ENCODE measurements at regions not wholly inside any gene's neighbourhood (a gene's known extent, or its start where the extent isn't known, plus 50 kb on each side); places are given as distances from the start of the nearest gene placed in this dataset.

- H3K36me3 ChIP-seq (replicated peaks; ENCODE audit: insufficient read depth, low read length), result no peaks in the 10 kb centered on the region
- no peak overlapping the region for H3K4me2 ChIP-seq (ENCODE audit: low read depth, low read length)
- no peaks in the 10 kb centered on the region for H3K27me3 ChIP-seq (replicated peaks; ENCODE audit: insufficient read depth, low read length)
- no peak overlapping the region for H3K27ac ChIP-seq (ENCODE audit: low read length)
- TF ChIP-seq EZH2phosphoT487 (IDR thresholded peaks at IDR 0.05; ENCODE audit: low read length), result no peak
- TF ChIP-seq CTCF (IDR thresholded peaks at IDR 0.05; ENCODE audit: low read length), result no peak
- TF ChIP-seq EZH2 (optimal IDR thresholded peaks at IDR 0.05; ENCODE audit: low read depth, low read length), result no peak
- no peak for DNase-seq
- no peaks in the 10 kb centered on the region for H4K20me1 ChIP-seq (ENCODE audit: insufficient read depth, low read length)
- H3K4me3 ChIP-seq (ENCODE audit: low read length), result no peak overlapping the region
- H3K9me2 ChIP-seq (replicated peaks; ENCODE audit: insufficient read depth, low read length), result no peaks in the 10 kb centered on the region
- no peak overlapping the region for H3K9ac ChIP-seq (ENCODE audit: low read length)
- H3K79me2 ChIP-seq (ENCODE audit: low read length), result no peaks in the 10 kb centered on the region
- no peak overlapping the region for H2AFZ ChIP-seq (ENCODE audit: low read length)
- H3K9me3 ChIP-seq (replicated peaks; ENCODE audit: insufficient read depth, low read length), result no peaks in the 10 kb centered on the region
- peaks cover 7% of the 10 kb centered on the region for H3K4me1 ChIP-seq (ENCODE audit: low read length)
- H3F3A ChIP-seq (ENCODE audit: insufficient read depth, low read length), result no peaks in the 10 kb centered on the region
Measured at GRCh38 chr6:159101656-159102055, 56.9 kb upstream of the TAGAP start.

GRCh38 chr6:159100395-159101182 lies 55.8 kb upstream of the TAGAP start:
- no peaks in the 10 kb centered on the region for H3K79me2 ChIP-seq (ENCODE audit: low read length)
- no peaks in the 10 kb centered on the region for H3K36me3 ChIP-seq (replicated peaks; ENCODE audit: insufficient read depth, low read length)
- H3K27me3 ChIP-seq (replicated peaks; ENCODE audit: insufficient read depth, low read length), result no peaks in the 10 kb centered on the region
- no peaks in the 10 kb centered on the region for H3F3A ChIP-seq (ENCODE audit: insufficient read depth, low read length)
- no peaks in the 10 kb centered on the region for H3K9me2 ChIP-seq (replicated peaks; ENCODE audit: insufficient read depth, low read length)
- no peaks in the 10 kb centered on the region for H4K20me1 ChIP-seq (ENCODE audit: insufficient read depth, low read length)
- TF ChIP-seq EZH2phosphoT487 (IDR thresholded peaks at IDR 0.05; ENCODE audit: low read length), result no peak
- TF ChIP-seq EZH2 (optimal IDR thresholded peaks at IDR 0.05; ENCODE audit: low read depth, low read length), result no peak
- TF ChIP-seq CTCF (IDR thresholded peaks at IDR 0.05; ENCODE audit: low read length), result no peak
- no peaks in the 10 kb centered on the region for H3K9me3 ChIP-seq (replicated peaks; ENCODE audit: insufficient read depth, low read length)
- H3K4me1 ChIP-seq (ENCODE audit: low read length), result no peaks in the 10 kb centered on the region
- no peak overlapping the region for H3K4me3 ChIP-seq (ENCODE audit: low read length)
- no peak overlapping the region for H3K27ac ChIP-seq (ENCODE audit: low read length)
- H3K4me2 ChIP-seq (ENCODE audit: low read depth, low read length), result no peak overlapping the region
- no peak overlapping the region for H3K9ac ChIP-seq (ENCODE audit: low read length)
- DNase-seq, result no peak
- no peak overlapping the region for H2AFZ ChIP-seq (ENCODE audit: low read length)

- H3K9ac ChIP-seq (ENCODE audit: low read length), result no peak overlapping the region
- no peaks in the 10 kb centered on the region for H3F3A ChIP-seq (ENCODE audit: insufficient read depth, low read length)
- H3K36me3 ChIP-seq (replicated peaks; ENCODE audit: insufficient read depth, low read length), result no peaks in the 10 kb centered on the region
- DNase-seq, result no peak
- no peaks in the 10 kb centered on the region for H3K9me3 ChIP-seq (replicated peaks; ENCODE audit: insufficient read depth, low read length)
- H4K20me1 ChIP-seq (ENCODE audit: insufficient read depth, low read length), result no peaks in the 10 kb centered on the region
- no peaks in the 10 kb centered on the region for H3K27me3 ChIP-seq (replicated peaks; ENCODE audit: insufficient read depth, low read length)
- TF ChIP-seq EZH2 (optimal IDR thresholded peaks at IDR 0.05; ENCODE audit: low read depth, low read length) (no peak), EZH2phosphoT487 (IDR thresholded peaks at IDR 0.05; ENCODE audit: low read length) (no peak), CTCF (IDR thresholded peaks at IDR 0.05; ENCODE audit: low read length) (no peak)
- H3K27ac ChIP-seq (ENCODE audit: low read length), result no peak overlapping the region
- H3K4me2 ChIP-seq (ENCODE audit: low read depth, low read length), result no peak overlapping the region
- H3K4me3 ChIP-seq (ENCODE audit: low read length), result no peak overlapping the region
- no peaks in the 10 kb centered on the region for H3K9me2 ChIP-seq (replicated peaks; ENCODE audit: insufficient read depth, low read length)
- no peak overlapping the region for H2AFZ ChIP-seq (ENCODE audit: low read length)
- H3K4me1 ChIP-seq (ENCODE audit: low read length), result no peaks in the 10 kb centered on the region
- no peaks in the 10 kb centered on the region for H3K79me2 ChIP-seq (ENCODE audit: low read length)
Measured at GRCh38 chr6:159099961-159100360, 55.2 kb upstream of the TAGAP start.

All from MM.1S (cell line).